Epithelial cell of proximal tubule (primary cell): ENCODE measurements at regions not wholly inside any gene's neighbourhood (a gene's known extent, or its start where the extent isn't known, plus 50 kb on each side); places are given as distances from the start of the nearest gene placed in this dataset.
A peak's percentile ranks its signal among the peaks of the same experiment; 100 is the strongest.
"Not testable (repeated sequence)": the region's sequence is repeated elsewhere in the genome, so short reads cannot be mapped to it uniquely, and the experiment has no call there.

Experiments
- DNase-seq: peaks from one replicate; pipeline ENCODE4 v3.0.0-alpha.2; 2011; ENCODE audit warnings: low read depth
- H3K4me3 ChIP-seq: 2 replicates; pipeline ENCODE4 v1.5.1; 2011; ENCODE audit warnings: low read depth, mild to moderate bottlenecking, low read length
- TF ChIP-seq, protein P1 (sequence below): conservative IDR thresholded peaks from 2 replicates; pipeline ENCODE4 v1.5.1; 2012; ENCODE audit warnings: low read depth, mild to moderate bottlenecking, low read length

DNA sequence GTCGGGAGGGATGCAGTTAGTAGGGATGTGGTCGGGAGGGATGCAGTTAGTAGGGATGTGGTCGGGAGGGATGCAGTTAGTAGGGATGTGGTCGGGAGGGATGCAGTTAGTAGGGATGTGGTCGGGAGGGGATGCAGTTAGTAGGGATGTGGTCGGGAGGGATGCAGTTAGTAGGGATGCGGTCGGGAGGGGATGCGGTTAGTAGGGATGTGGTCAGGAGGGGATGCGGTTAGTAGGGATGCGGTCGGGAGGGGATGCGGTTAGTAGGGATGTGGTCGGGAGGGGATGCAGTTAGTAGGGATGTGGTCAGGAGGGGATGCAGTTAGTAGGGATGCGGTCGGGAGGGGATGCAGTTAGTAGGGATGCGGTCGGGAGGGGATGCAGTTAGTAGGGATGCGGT, 96.2 kb downstream of the BDH1 start:
- not testable (repeated sequence) for DNase-seq, H3K4me3 ChIP-seq

DNA sequence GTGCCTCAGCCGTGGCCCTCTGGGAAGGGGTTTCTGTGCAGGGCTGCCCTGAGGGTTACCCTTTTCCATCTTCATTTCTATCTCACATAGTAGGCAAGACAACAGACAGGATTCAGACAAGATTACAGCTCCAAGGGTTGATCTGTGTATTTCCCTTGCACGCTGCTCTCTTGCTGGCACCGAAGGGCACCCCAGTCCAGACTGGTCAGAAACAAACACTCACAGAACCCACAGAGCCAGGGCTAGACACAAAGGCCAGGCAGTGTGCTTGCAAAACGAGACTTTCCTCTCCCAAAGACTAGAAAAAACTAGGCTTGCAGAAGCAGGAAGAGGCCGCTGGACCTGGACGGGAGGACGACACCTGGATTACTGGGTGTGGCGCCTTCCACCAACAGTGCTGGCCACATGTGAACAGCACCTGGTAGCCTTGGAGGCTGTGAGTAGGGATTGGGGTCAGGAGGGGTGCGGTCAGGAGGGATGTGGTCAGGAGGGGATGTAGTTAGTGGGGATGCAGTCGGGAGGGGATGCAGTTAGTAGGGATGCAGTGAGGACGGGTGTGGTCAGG, 96.8 kb downstream of the BDH1 start:
- no peak for DNase-seq
- TF ChIP-seq, protein P1, sequence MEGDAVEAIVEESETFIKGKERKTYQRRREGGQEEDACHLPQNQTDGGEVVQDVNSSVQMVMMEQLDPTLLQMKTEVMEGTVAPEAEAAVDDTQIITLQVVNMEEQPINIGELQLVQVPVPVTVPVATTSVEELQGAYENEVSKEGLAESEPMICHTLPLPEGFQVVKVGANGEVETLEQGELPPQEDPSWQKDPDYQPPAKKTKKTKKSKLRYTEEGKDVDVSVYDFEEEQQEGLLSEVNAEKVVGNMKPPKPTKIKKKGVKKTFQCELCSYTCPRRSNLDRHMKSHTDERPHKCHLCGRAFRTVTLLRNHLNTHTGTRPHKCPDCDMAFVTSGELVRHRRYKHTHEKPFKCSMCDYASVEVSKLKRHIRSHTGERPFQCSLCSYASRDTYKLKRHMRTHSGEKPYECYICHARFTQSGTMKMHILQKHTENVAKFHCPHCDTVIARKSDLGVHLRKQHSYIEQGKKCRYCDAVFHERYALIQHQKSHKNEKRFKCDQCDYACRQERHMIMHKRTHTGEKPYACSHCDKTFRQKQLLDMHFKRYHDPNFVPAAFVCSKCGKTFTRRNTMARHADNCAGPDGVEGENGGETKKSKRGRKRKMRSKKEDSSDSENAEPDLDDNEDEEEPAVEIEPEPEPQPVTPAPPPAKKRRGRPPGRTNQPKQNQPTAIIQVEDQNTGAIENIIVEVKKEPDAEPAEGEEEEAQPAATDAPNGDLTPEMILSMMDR, result no peak
- no peak overlapping the region for H3K4me3 ChIP-seq

DNA sequence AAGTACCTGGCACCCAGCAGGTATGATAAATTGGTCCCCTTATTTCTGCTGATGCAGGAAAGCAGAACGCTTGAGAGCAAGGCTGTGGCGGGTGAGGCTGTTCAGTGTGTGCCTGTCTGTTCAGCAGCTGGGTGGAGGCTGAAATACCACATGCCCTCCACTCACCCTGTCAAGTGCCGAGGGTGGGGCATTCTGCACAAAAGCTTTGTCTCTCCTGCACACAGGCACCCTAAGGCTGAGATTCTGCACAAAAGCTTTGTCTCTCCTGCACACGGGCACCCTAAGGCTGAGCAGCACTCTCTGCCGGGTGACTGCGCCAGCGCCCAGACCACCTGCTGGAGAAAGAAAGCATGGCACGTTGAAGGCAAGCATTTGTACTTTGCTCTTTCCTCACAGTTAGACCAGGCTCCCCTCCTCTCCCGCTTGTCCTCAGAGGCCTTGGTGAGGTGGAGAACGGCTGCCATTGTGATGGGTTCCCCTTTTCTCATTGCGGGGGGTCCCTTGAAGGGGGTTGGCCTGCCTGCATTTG, 97.5 kb downstream of the BDH1 start:
- no peak for DNase-seq
- TF ChIP-seq, protein P1, result peak; percentile 68
- H3K4me3 ChIP-seq, result no peak overlapping the region

DNA sequence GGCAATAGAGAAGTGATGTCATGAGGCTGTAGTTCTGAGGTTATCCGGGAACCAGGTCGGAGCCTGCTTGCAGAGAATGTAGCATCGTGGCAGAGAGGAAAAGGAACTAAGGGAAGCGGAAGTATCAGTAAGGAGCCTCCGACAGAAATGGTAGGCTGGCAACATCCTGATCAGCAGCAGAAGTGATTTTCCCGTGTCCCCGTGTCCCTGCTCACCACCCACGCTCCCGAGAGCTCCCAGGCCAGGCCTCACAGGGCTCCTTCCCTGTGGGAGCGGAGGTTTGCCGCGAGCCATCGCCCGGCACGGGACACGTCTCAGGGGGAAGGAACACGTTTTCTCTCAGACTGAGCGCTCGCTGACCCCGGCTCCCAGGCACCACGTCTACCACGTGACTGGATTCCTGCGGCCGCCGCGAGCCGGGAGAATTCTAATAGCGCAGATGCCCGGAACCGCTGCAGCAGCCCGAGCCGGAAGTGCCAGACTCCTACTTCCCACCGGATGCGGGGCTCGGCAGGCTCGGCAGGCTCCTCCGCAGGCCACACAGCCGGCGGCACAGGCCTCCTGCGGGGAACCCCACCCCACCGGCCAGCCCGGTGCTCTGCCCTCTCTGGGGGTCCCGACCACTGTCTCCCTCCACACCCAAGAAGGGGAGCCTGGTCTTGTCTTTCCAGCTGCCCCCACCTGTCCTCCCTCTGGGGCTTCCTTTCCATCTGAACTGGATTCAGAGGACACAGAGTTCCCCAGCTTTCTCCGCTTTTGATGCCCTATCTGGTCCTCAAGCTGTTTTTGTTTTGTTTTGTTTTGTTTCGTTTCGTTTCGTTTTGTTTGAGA, 99.3 kb downstream of the BDH1 start:
- TF ChIP-seq, protein P1, result no peak
- H3K4me3 ChIP-seq, result peak overlapping the region; percentile 54
- DNase-seq, result peak; percentile 52

DNA sequence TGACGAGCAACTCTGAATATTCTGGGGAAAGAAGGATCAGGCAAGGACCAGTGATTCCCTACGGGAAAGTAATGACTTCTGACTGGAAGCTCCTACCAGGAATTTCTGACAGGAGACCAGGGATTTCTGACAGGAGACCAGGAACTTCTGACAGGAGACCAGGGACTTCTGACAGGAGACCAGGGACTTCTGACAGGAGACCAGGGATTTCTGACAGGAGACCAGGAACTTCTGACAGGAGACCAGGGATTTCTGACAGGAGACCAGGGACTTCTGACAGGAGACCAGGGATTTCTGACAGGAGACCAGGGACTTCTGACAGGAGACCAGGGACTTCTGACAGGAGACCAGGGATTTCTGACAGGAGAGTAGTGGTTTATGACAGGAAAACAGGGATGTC, 100.9 kb downstream of the BDH1 start:
- not testable (repeated sequence) for H3K4me3 ChIP-seq, DNase-seq

DNA sequence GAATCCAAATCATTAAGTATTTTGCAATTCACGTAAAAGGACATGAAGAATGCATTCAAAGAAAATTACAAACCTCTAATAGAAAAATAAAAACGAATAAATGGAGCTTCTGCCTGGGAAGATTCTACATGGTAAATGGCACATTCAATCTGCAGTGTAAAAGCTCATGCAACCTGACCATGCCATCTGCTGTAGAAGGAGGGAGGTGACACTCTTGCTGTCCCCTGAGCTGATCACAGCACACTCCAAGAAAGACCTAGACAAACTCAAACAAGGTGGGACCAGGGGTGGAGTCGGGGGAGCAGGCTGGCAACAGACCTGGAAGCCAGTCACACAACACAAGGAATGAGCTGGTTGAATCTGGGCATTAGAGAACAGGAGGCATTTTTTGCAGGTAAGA, 101.8 kb downstream of the BDH1 start:
- DNase-seq, result no peak
- no peak overlapping the region for H3K4me3 ChIP-seq
- TF ChIP-seq, protein P1, result peak; percentile 65

DNA sequence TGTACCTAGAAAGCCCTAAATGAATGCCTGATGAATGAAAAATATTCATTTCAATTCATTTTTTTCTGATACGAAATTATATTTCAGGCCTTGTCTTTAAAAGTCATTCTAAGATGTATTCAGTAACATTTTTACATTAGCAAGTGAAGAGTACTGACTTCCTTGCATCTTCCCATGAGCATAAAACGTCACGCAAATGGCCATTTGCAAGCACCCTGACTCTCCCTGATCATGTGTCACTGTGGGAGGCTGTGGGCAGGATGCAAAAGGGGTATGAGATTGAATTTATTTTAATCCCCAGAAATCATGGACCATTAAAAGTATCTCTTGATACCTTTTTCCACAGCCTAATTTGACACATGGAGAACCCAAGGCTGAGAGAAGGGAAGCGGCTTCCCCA, 105.0 kb downstream of the BDH1 start:
- no peak for DNase-seq
- TF ChIP-seq, protein P1, result no peak
- H3K4me3 ChIP-seq, result no peak overlapping the region

DNA sequence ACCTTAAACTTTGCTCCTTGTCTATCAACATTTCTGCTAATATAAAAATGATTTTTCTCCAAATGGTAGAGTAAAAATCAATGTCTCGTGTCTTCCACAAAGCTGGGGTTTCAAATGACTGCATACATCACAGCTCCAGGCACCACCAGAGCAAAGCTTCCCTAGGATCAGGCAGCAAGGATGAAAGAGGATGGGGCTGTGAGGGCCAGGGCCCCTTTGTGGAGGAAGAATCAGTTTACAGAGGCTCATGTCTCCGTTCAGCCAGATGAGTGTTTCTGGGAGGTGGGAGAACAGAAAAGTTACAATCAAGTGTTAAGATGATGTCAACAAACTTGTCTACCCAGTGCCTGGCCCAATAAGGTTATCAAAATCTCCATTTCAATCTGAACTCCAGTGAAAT, 105.5 kb downstream of the BDH1 start:
- H3K4me3 ChIP-seq, result no peak overlapping the region
- TF ChIP-seq, protein P1, result no peak
- no peak for DNase-seq

DNA sequence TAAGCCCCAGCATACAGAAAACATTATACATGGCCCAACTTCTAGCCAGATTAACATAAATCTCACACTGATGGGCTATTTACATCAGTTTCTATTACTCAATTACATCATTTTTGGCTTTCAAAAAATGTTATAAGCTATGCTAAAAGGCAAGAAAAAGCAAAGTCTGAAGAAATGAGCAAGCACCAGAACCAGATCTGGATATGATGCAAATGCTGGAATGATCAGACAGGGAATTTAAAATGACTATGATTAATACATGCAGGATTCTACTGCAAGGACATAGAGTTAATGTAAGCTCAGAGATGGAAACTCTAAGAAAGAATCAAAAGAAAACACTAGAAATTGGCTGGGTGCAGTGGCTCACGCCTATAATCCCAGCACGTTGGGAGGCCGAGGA, 106.6 kb downstream of the BDH1 start:
- not testable (repeated sequence) for H3K4me3 ChIP-seq

DNA sequence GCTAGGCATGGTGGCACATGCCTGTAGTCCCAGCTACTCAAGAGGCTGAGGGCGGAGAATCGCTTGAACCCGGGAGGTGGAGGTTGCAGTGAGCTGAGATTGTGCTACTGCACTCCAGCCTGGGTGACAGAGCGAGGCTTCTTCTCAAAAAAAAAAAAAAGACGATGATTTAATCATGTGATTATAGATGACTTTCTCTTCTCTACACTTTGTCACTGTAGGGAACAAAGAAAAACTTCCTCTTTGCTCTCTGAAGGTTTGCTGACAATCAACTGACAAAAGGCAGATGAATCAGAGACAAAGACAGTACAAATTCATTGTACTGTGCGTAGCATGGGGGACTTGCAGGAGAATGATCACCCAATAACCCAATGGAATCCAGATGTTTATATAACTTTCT, 108.0 kb downstream of the BDH1 start:
- H3K4me3 ChIP-seq, DNase-seq: not testable (repeated sequence)

More for the DNA sequence above, 106.6 kb downstream of the BDH1 start:
- not testable (repeated sequence) for DNase-seq
